ENCODE measurements at regions not wholly inside any gene's neighbourhood (a gene's known extent, or its start where the extent isn't known, plus 50 kb on each side); places are given as distances from the start of the nearest gene placed in this dataset.

DNA sequence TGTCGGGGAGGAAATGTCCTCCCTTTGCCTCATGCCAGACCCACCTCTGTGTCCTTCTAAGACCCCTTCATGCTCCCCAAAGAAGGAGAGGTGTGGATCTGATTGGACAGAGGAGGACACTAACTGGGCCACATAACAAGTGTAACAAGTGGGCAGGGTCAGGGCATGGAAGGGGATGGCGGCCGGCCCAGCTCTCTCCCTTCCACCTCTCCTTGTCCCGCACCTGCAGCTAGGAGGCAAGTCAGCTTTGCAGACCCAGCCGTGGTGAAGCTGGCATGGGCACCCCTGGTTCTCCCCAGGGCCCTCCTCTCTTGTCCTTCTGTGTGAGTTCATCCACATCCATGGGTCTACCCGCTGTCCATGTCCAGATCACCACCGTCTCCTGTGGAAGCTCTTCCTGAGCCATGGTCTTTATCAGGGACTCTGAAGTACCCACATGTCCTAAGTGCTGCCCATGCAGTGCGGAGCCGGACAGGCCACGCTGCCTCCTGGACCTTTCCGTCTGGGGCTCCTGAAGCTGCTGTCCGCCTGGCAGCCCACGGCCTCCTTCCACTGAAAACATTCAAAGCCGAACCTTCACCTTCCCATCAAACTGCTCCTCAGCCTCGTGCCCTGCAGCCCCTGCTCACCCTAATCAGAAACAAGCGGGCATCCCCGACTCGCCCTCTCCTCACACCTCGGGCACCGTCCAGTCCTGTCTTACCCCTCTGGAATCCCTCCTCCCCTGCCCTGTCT, 460.5 kb downstream of the PTPRU start:
- peaks cover 15% of the 10 kb centered on the region for H3K4me1 Mint-ChIP-seq
- H3K27ac Mint-ChIP-seq = no peak overlapping the region
- H3K4me3 Mint-ChIP-seq = no peak overlapping the region
- TF ChIP-seq, protein P1, sequence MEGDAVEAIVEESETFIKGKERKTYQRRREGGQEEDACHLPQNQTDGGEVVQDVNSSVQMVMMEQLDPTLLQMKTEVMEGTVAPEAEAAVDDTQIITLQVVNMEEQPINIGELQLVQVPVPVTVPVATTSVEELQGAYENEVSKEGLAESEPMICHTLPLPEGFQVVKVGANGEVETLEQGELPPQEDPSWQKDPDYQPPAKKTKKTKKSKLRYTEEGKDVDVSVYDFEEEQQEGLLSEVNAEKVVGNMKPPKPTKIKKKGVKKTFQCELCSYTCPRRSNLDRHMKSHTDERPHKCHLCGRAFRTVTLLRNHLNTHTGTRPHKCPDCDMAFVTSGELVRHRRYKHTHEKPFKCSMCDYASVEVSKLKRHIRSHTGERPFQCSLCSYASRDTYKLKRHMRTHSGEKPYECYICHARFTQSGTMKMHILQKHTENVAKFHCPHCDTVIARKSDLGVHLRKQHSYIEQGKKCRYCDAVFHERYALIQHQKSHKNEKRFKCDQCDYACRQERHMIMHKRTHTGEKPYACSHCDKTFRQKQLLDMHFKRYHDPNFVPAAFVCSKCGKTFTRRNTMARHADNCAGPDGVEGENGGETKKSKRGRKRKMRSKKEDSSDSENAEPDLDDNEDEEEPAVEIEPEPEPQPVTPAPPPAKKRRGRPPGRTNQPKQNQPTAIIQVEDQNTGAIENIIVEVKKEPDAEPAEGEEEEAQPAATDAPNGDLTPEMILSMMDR (IDR thresholded peaks at IDR 0.05; ENCODE audit: unreplicated experiment in 3 of 3) = no peak
- H3K36me3 Mint-ChIP-seq (ENCODE audit: low read depth) = peaks cover 3% of the 10 kb centered on the region
- peaks cover 24% of the 10 kb centered on the region for H3K27me3 Mint-ChIP-seq (ENCODE audit: low read depth)
- peaks cover 10% of the 10 kb centered on the region for H3K9me3 Mint-ChIP-seq

DNA sequence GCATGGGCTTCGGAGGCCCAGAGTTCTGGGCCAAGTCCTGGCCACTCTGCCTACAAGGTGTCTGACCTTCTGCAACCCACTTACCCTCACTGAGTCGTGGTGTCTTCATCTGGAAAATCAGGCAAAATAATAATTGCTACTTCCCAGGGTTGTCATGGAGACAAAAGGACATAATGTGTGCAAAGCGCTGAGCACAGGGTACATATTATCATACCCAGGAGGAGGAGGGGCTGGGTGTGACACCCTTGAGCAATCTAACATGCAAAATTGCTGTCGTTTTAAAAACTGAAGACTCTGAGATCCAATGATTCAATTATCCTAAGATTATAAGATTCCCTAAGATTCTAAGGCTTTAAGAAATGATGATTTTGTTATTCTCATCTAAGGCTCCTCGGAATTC, 459.5 kb downstream of the PTPRU start:
- H3K4me3 Mint-ChIP-seq = no peak overlapping the region
- H3K9me3 Mint-ChIP-seq = peaks cover 10% of the 10 kb centered on the region
- no peak overlapping the region for H3K27ac Mint-ChIP-seq
- H3K27me3 Mint-ChIP-seq (ENCODE audit: low read depth) = peaks cover 22% of the 10 kb centered on the region
- peaks cover 3% of the 10 kb centered on the region for H3K36me3 Mint-ChIP-seq (ENCODE audit: low read depth)
- peaks cover 15% of the 10 kb centered on the region for H3K4me1 Mint-ChIP-seq
- TF ChIP-seq, protein P1 (IDR thresholded peaks at IDR 0.05; ENCODE audit: unreplicated experiment in 3 of 3) = no peak

DNA sequence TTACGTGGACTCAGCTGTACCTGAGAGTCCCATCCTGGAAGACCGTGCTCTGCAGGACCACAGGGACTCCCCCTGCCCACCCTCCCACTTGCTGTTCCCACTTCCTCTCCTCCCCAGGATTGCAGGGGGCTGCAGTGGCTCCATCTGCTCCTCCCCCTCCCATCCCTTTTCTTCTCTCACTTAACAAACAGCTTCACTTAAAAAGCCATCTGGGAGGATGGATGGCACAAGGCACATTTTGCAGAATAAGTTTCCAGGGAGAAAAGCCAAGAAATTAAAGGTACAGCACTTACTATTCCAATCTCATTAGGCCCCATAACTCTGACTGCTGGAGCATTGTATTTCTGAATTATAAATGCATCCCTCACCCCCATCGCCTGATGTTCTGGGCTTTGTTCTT, 458.7 kb downstream of the PTPRU start:
- Mint-ChIP-seq H3K4me3 (no peak overlapping the region), H3K4me1 (peaks cover 15% of the 10 kb centered on the region), H3K36me3 (ENCODE audit: low read depth) (peaks cover 3% of the 10 kb centered on the region), H3K27me3 (ENCODE audit: low read depth) (peaks cover 18% of the 10 kb centered on the region), H3K9me3 (peaks cover 10% of the 10 kb centered on the region), H3K27ac (no peak overlapping the region)
- TF ChIP-seq, protein P1 (IDR thresholded peaks at IDR 0.05; ENCODE audit: unreplicated experiment in 3 of 3) = no peak

DNA sequence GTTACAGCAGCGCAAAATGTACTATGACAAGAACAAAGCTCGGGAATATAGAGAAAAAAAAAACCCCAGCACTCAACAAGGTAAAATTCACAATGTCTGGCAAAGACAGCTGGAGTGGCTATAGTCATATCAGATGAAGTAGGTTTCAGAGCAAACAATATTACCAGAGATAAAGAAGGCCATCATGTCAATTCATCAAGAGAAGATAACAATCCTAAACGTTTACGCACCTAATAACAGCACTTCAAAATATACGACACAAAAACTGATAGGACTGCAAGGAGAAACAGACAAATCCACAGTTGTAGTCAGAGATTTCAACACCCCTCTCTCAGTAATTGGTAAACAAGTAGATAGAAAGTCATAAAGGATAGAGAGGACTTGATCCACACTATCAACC, 455.2 kb downstream of the PTPRU start:
- H3K4me3 Mint-ChIP-seq = no peak overlapping the region
- peaks cover 10% of the 10 kb centered on the region for H3K9me3 Mint-ChIP-seq
- H3K36me3 Mint-ChIP-seq (ENCODE audit: low read depth) = peaks cover 3% of the 10 kb centered on the region
- TF ChIP-seq, protein P1 (IDR thresholded peaks at IDR 0.05; ENCODE audit: unreplicated experiment in 3 of 3) = no peak
- H3K27ac Mint-ChIP-seq = no peak overlapping the region
- peaks cover 23% of the 10 kb centered on the region for H3K4me1 Mint-ChIP-seq
- H3K27me3 Mint-ChIP-seq (ENCODE audit: low read depth) = peaks cover 9% of the 10 kb centered on the region

DNA sequence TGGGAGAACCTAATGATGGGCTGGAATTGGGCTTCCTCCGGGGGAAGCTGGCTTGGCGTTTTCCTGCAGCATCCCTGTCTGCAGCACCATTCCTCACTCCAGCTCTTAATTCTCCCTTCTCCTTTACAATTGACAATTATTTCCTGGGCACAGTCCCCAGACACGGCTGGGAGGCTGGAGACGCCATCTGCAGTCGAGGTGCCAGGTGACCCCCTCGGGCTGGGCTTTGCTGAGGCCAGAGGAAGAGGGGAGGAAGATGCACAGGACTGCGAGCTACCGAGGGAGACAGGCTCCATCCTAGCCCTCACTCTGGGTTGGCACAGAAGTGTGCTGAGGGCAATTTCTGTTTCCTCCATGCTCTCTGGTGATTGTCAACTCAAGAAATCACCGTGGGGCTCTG, 453.8 kb downstream of the PTPRU start:
- peaks cover 10% of the 10 kb centered on the region for H3K27me3 Mint-ChIP-seq (ENCODE audit: low read depth)
- H3K4me1 Mint-ChIP-seq = peaks cover 34% of the 10 kb centered on the region
- H3K27ac Mint-ChIP-seq = no peak overlapping the region
- H3K4me3 Mint-ChIP-seq = no peak overlapping the region
- peaks cover 3% of the 10 kb centered on the region for H3K36me3 Mint-ChIP-seq (ENCODE audit: low read depth)
- H3K9me3 Mint-ChIP-seq = peaks cover 10% of the 10 kb centered on the region
- TF ChIP-seq, protein P1 (IDR thresholded peaks at IDR 0.05; ENCODE audit: unreplicated experiment in 3 of 3) = no peak
